ENCODE measurements at regions not wholly inside any gene's neighbourhood (a gene's known extent, or its start where the extent isn't known, plus 50 kb on each side); places are given as distances from the start of the nearest gene placed in this dataset.

DNA sequence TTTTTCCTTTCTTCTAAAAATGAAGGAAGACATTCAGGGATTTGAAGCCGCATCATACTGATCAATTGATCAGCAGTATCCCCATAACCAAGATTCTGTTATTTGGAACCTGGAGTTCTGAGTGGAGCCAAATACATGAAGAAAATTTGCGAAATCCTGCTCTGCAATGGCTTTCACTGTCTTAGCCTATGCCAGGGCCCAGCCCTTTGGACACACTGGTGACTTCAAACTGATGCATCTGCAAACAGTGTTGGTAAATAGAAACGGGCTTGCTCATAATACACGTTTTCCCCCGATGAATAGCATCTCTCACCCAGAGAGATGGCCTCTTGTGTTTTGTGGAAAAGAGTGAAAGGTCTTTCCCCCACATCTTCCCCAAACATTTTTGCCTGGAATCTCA lies 87.6 kb upstream of the TOX3 start:
- Mint-ChIP-seq H3K36me3 (ENCODE audit: low read depth) (peaks cover 3% of the 10 kb centered on the region), H3K9me3 (peaks cover 6% of the 10 kb centered on the region), H3K4me3 (no peak overlapping the region), H3K27me3 (ENCODE audit: low read depth) (no peaks in the 10 kb centered on the region), H3K4me1 (peaks cover 19% of the 10 kb centered on the region), H3K27ac (ENCODE audit: unreplicated experiment) (no peak overlapping the region)
- no peak for DNase-seq (ENCODE audit: low read depth, low spot score)
- TF ChIP-seq, protein P1, sequence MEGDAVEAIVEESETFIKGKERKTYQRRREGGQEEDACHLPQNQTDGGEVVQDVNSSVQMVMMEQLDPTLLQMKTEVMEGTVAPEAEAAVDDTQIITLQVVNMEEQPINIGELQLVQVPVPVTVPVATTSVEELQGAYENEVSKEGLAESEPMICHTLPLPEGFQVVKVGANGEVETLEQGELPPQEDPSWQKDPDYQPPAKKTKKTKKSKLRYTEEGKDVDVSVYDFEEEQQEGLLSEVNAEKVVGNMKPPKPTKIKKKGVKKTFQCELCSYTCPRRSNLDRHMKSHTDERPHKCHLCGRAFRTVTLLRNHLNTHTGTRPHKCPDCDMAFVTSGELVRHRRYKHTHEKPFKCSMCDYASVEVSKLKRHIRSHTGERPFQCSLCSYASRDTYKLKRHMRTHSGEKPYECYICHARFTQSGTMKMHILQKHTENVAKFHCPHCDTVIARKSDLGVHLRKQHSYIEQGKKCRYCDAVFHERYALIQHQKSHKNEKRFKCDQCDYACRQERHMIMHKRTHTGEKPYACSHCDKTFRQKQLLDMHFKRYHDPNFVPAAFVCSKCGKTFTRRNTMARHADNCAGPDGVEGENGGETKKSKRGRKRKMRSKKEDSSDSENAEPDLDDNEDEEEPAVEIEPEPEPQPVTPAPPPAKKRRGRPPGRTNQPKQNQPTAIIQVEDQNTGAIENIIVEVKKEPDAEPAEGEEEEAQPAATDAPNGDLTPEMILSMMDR (conservative IDR thresholded peaks at IDR 0.05) = no peak

- Mint-ChIP-seq H3K4me1 (peaks cover 22% of the 10 kb centered on the region), H3K9me3 (peaks cover 6% of the 10 kb centered on the region), H3K27me3 (ENCODE audit: low read depth) (no peaks in the 10 kb centered on the region), H3K27ac (ENCODE audit: unreplicated experiment) (no peak overlapping the region), H3K4me3 (peak overlapping the region; percentile 1), H3K36me3 (ENCODE audit: low read depth) (peaks cover 3% of the 10 kb centered on the region)
- TF ChIP-seq, protein P1 (conservative IDR thresholded peaks at IDR 0.05) = no peak
- DNase-seq (ENCODE audit: low read depth, low spot score) = no peak
Measured at GRCh38 chr16:52634104-52634503, 87.2 kb upstream of the TOX3 start.

- Mint-ChIP-seq H3K36me3 (ENCODE audit: low read depth) (peaks cover 3% of the 10 kb centered on the region), H3K9me3 (peaks cover 6% of the 10 kb centered on the region), H3K4me3 (no peak overlapping the region), H3K27ac (ENCODE audit: unreplicated experiment) (no peak overlapping the region), H3K27me3 (ENCODE audit: low read depth) (no peaks in the 10 kb centered on the region), H3K4me1 (peaks cover 22% of the 10 kb centered on the region)
- TF ChIP-seq, protein P1 (conservative IDR thresholded peaks at IDR 0.05) = no peak
- no peak for DNase-seq (ENCODE audit: low read depth, low spot score)
Measured at GRCh38 chr16:52633230-52633629, 86.3 kb upstream of the TOX3 start.

GRCh38 chr16:52631711-52632110 lies 84.8 kb upstream of the TOX3 start:
- Mint-ChIP-seq H3K36me3 (ENCODE audit: low read depth) (peaks cover 3% of the 10 kb centered on the region), H3K27ac (ENCODE audit: unreplicated experiment) (no peak overlapping the region), H3K9me3 (peaks cover 6% of the 10 kb centered on the region), H3K4me3 (no peak overlapping the region), H3K27me3 (ENCODE audit: low read depth) (no peaks in the 10 kb centered on the region), H3K4me1 (peaks cover 22% of the 10 kb centered on the region)
- TF ChIP-seq, protein P1 (conservative IDR thresholded peaks at IDR 0.05) = no peak
- DNase-seq (ENCODE audit: low read depth, low spot score) = no peak

GRCh38 chr16:52630711-52631110 lies 83.8 kb upstream of the TOX3 start:
- Mint-ChIP-seq H3K9me3 (peaks cover 2% of the 10 kb centered on the region), H3K27ac (ENCODE audit: unreplicated experiment) (no peak overlapping the region), H3K27me3 (ENCODE audit: low read depth) (no peaks in the 10 kb centered on the region), H3K4me1 (peaks cover 22% of the 10 kb centered on the region), H3K4me3 (no peak overlapping the region), H3K36me3 (ENCODE audit: low read depth) (no peaks in the 10 kb centered on the region)
- TF ChIP-seq, protein P1 (conservative IDR thresholded peaks at IDR 0.05) = no peak
- no peak for DNase-seq (ENCODE audit: low read depth, low spot score)

- peaks cover 2% of the 10 kb centered on the region for H3K9me3 Mint-ChIP-seq
- H3K27me3 Mint-ChIP-seq (ENCODE audit: low read depth) = peaks cover 4% of the 10 kb centered on the region
- DNase-seq (ENCODE audit: low read depth, low spot score) = no peak
- no peak overlapping the region for H3K27ac Mint-ChIP-seq (ENCODE audit: unreplicated experiment)
- no peaks in the 10 kb centered on the region for H3K36me3 Mint-ChIP-seq (ENCODE audit: low read depth)
- no peak overlapping the region for H3K4me3 Mint-ChIP-seq
- TF ChIP-seq, protein P1 (conservative IDR thresholded peaks at IDR 0.05) = no peak
- peaks cover 18% of the 10 kb centered on the region for H3K4me1 Mint-ChIP-seq
Measured at GRCh38 chr16:52629296-52629695, 82.4 kb upstream of the TOX3 start.
